ENCODE measurements at regions not wholly inside any gene's neighbourhood (a gene's known extent, or its start where the extent isn't known, plus 50 kb on each side); places are given as distances from the start of the nearest gene placed in this dataset.

- no peak for DNase-seq
- Histone ChIP-seq H3K9me3 (no peaks in the 10 kb centered on the region), H3K36me3 (no peaks in the 10 kb centered on the region), H3K4me3 (no peak overlapping the region), H3K27ac (no peak overlapping the region), H3K4me1 (no peaks in the 10 kb centered on the region), H3K27me3 (peaks cover 8% of the 10 kb centered on the region)
- intact Hi-C loops (cut with DNase I) = no loop called here
- no peak for TF ChIP-seq CTCF (IDR thresholded peaks at IDR 0.05)
- ATAC-seq = no peak
Measured at GRCh38 chr15:101590785-101591184, 61.4 kb downstream of the TM2D3 start.

- H3K27me3 ChIP-seq = peaks cover 8% of the 10 kb centered on the region
- no peaks in the 10 kb centered on the region for H3K36me3 ChIP-seq
- TF ChIP-seq CTCF (IDR thresholded peaks at IDR 0.05) = no peak
- no peak for ATAC-seq
- H3K4me3 ChIP-seq = no peak overlapping the region
- no peaks in the 10 kb centered on the region for H3K4me1 ChIP-seq
- intact Hi-C loops (cut with DNase I) = no loop called here
- no peaks in the 10 kb centered on the region for H3K9me3 ChIP-seq
- DNase-seq = no peak
- H3K27ac ChIP-seq = no peak overlapping the region
Measured at GRCh38 chr15:101583284-101583683, 68.9 kb downstream of the TM2D3 start.

- no peak for TF ChIP-seq CTCF (IDR thresholded peaks at IDR 0.05)
- no peaks in the 10 kb centered on the region for H3K27me3 ChIP-seq
- no peak overlapping the region for H3K27ac ChIP-seq
- H3K4me1 ChIP-seq = no peaks in the 10 kb centered on the region
- no peak for DNase-seq
- no peak for ATAC-seq
- H3K9me3 ChIP-seq = no peaks in the 10 kb centered on the region
- intact Hi-C loops (cut with DNase I) = no loop called here
- H3K36me3 ChIP-seq = no peaks in the 10 kb centered on the region
- H3K4me3 ChIP-seq = no peak overlapping the region
Measured at GRCh38 chr15:101580431-101580830, 71.8 kb downstream of the TM2D3 start.

GRCh38 chr15:101579631-101580163 is 72.5 kb downstream of the TM2D3 start:
- TF ChIP-seq CTCF (IDR thresholded peaks at IDR 0.05) = no peak
- ATAC-seq (no peak), DNase-seq (no peak)
- H3K27me3 ChIP-seq = no peaks in the 10 kb centered on the region
- no peak overlapping the region for H3K27ac ChIP-seq
- H3K4me1 ChIP-seq = no peaks in the 10 kb centered on the region
- intact Hi-C loops (cut with DNase I) = no loop called here
- no peaks in the 10 kb centered on the region for H3K9me3 ChIP-seq
- no peak overlapping the region for H3K4me3 ChIP-seq
- H3K36me3 ChIP-seq = no peaks in the 10 kb centered on the region

GRCh38 chr15:101578443-101578894 is 73.7 kb downstream of the TM2D3 start:
- Histone ChIP-seq H3K27ac (no peak overlapping the region), H3K36me3 (no peaks in the 10 kb centered on the region), H3K4me3 (no peak overlapping the region), H3K27me3 (no peaks in the 10 kb centered on the region), H3K4me1 (no peaks in the 10 kb centered on the region), H3K9me3 (no peaks in the 10 kb centered on the region)
- ATAC-seq (peak; percentile 82), DNase-seq (no peak)
- peak; percentile 34 for TF ChIP-seq CTCF (IDR thresholded peaks at IDR 0.05)
- intact Hi-C loops (cut with DNase I) = no loop called here

- Histone ChIP-seq H3K36me3 (no peaks in the 10 kb centered on the region), H3K27me3 (no peaks in the 10 kb centered on the region), H3K4me3 (no peak overlapping the region), H3K4me1 (no peaks in the 10 kb centered on the region), H3K27ac (no peak overlapping the region), H3K9me3 (no peaks in the 10 kb centered on the region)
- no peak for TF ChIP-seq CTCF (IDR thresholded peaks at IDR 0.05)
- intact Hi-C loops (cut with DNase I) = no loop called here
- ATAC-seq = no peak
- DNase-seq = no peak
Measured at GRCh38 chr15:101573951-101574350, 78.2 kb downstream of the TM2D3 start.
